Ishikawa (cell line): ENCODE measurements at regions not wholly inside any gene's neighbourhood (a gene's known extent, or its start where the extent isn't known, plus 50 kb on each side); places are given as distances from the start of the nearest gene placed in this dataset.

Experiments
- CEBPB ChIP-seq: IDR thresholded peaks from 2 replicates; pipeline ENCODE4 v1.6.1; 2012
- CREB1 ChIP-seq: IDR thresholded peaks from 2 replicates; pipeline ENCODE4 v1.6.1; 2012; ENCODE audit warnings: low read depth
- EGR1 ChIP-seq: IDR thresholded peaks from 2 replicates; pipeline ENCODE4 v1.6.1; 2012
- EP300 ChIP-seq: IDR thresholded peaks from 2 replicates; pipeline ENCODE4 v1.6.1; 2012; ENCODE audit warnings: borderline replicate concordance
- FOXM1 ChIP-seq: IDR thresholded peaks from 2 replicates; pipeline ENCODE4 v1.6.1; 2012; ENCODE audit warnings: low read depth, borderline replicate concordance
- NFIC ChIP-seq: IDR thresholded peaks from 2 replicates; pipeline ENCODE4 v1.6.1; 2012
- RAD21 ChIP-seq: IDR thresholded peaks from 2 replicates; pipeline ENCODE4 v1.6.1; 2012; ENCODE audit warnings: low read depth
- TAF1 ChIP-seq: IDR thresholded peaks from 2 replicates; pipeline ENCODE4 v1.6.1; 2012; ENCODE audit warnings: low read depth, mild to moderate bottlenecking
- TCF12 ChIP-seq: IDR thresholded peaks from 2 replicates; pipeline ENCODE4 v1.6.1; 2012; ENCODE audit warnings: low read depth
- TEAD4 ChIP-seq: IDR thresholded peaks from 2 replicates; pipeline ENCODE4 v1.6.1; 2012
- YY1 ChIP-seq: IDR thresholded peaks from 2 replicates; pipeline ENCODE4 v1.6.1; 2012; ENCODE audit warnings: low read depth
- TF ChIP-seq, protein P1 (sequence below): IDR thresholded peaks from 2 replicates; pipeline ENCODE4 v1.6.1; 2012; ENCODE audit warnings: low read depth, mild to moderate bottlenecking
- TF ChIP-seq, protein P2 (sequence below): IDR thresholded peaks from 2 replicates; pipeline ENCODE4 v1.6.1; 2012
- TF ChIP-seq, protein P3 (sequence below): IDR thresholded peaks from 2 replicates; pipeline ENCODE4 v1.6.1; 2012

- TF ChIP-seq, protein P1, sequence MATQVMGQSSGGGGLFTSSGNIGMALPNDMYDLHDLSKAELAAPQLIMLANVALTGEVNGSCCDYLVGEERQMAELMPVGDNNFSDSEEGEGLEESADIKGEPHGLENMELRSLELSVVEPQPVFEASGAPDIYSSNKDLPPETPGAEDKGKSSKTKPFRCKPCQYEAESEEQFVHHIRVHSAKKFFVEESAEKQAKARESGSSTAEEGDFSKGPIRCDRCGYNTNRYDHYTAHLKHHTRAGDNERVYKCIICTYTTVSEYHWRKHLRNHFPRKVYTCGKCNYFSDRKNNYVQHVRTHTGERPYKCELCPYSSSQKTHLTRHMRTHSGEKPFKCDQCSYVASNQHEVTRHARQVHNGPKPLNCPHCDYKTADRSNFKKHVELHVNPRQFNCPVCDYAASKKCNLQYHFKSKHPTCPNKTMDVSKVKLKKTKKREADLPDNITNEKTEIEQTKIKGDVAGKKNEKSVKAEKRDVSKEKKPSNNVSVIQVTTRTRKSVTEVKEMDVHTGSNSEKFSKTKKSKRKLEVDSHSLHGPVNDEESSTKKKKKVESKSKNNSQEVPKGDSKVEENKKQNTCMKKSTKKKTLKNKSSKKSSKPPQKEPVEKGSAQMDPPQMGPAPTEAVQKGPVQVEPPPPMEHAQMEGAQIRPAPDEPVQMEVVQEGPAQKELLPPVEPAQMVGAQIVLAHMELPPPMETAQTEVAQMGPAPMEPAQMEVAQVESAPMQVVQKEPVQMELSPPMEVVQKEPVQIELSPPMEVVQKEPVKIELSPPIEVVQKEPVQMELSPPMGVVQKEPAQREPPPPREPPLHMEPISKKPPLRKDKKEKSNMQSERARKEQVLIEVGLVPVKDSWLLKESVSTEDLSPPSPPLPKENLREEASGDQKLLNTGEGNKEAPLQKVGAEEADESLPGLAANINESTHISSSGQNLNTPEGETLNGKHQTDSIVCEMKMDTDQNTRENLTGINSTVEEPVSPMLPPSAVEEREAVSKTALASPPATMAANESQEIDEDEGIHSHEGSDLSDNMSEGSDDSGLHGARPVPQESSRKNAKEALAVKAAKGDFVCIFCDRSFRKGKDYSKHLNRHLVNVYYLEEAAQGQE = no peak
- no peak for TF ChIP-seq EP300
- TF ChIP-seq, protein P2, sequence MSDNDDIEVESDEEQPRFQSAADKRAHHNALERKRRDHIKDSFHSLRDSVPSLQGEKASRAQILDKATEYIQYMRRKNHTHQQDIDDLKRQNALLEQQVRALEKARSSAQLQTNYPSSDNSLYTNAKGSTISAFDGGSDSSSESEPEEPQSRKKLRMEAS = no peak
- no peak for TF ChIP-seq RAD21
- no peak for TF ChIP-seq TAF1
- TF ChIP-seq NFIC = no peak
- no peak for TF ChIP-seq YY1
- TF ChIP-seq TCF12 = no peak
- TF ChIP-seq CEBPB = no peak
- no peak for TF ChIP-seq CREB1
- TF ChIP-seq EGR1 = no peak
- no peak for TF ChIP-seq TEAD4
- TF ChIP-seq FOXM1 = no peak
- TF ChIP-seq, protein P3, sequence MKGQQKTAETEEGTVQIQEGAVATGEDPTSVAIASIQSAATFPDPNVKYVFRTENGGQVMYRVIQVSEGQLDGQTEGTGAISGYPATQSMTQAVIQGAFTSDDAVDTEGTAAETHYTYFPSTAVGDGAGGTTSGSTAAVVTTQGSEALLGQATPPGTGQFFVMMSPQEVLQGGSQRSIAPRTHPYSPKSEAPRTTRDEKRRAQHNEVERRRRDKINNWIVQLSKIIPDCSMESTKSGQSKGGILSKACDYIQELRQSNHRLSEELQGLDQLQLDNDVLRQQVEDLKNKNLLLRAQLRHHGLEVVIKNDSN = no peak
These were observed 497.2 kb upstream of the DEPDC1 start for GRCh38 chr1:68994096-68994495.
